ENCODE measurements at regions not wholly inside any gene's neighbourhood (a gene's known extent, or its start where the extent isn't known, plus 50 kb on each side); places are given as distances from the start of the nearest gene placed in this dataset.

GRCh38 chr2:41990688-41991087 lies 57.1 kb upstream of the PKDCC start:
- H3K4me3 Mint-ChIP-seq = no peak overlapping the region
- intact Hi-C loops (cut with micrococcal nuclease) = no loop called here
- H3K27ac Mint-ChIP-seq = no peak overlapping the region
- DNase-seq = no peak
- H3K27me3 Mint-ChIP-seq = peaks cover 12% of the 10 kb centered on the region
- H3K4me1 Mint-ChIP-seq = peaks cover 3% of the 10 kb centered on the region
- no peaks in the 10 kb centered on the region for H3K9me3 Mint-ChIP-seq
- H3K36me3 Mint-ChIP-seq (ENCODE audit: low read depth) = no peaks in the 10 kb centered on the region

- no peak overlapping the region for H3K27ac Mint-ChIP-seq
- no peaks in the 10 kb centered on the region for H3K9me3 Mint-ChIP-seq
- H3K4me3 Mint-ChIP-seq = no peak overlapping the region
- H3K36me3 Mint-ChIP-seq (ENCODE audit: low read depth) = no peaks in the 10 kb centered on the region
- peaks cover 3% of the 10 kb centered on the region for H3K4me1 Mint-ChIP-seq
- DNase-seq = no peak
- intact Hi-C loops (cut with micrococcal nuclease) = no loop called here
- peaks cover 9% of the 10 kb centered on the region for H3K27me3 Mint-ChIP-seq
These were observed 55.7 kb upstream of the PKDCC start for GRCh38 chr2:41992056-41992642.

DNA sequence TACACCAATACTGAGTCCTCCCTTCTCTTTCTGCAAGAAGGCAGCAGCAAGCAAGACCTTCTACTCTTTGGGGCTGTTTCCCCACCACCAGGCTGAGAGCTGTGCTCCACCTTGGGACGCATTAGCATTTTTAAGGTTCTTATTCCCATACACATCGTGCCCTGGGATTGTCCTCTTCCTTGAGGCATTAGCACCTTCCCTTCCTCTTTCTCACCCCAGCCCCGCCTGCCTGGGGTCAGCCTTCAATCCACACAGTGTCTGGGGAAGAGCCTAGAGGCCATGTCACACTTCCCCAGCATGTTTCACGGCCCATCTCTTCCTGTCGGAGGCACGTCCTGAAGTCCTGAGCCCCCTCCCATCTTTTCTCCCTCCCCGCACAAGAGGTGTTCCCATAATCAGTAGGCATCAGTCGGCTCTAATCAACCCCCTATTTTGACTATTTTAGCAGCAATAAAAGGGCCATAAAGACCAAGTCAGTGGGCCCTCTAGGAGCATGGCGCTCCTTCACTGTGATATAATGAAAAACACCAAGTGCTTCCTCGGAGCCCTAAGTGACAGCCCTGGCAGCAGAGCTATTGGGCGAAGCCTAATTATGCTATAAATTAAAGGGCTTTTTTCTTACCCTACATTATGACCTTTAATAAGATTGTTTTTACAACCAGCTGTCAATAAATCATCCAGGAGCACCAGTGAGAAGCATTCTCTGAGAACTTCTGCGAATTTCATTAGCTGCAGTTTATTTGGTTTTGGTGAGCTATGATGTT lies 55.0 kb upstream of the PKDCC start:
- H3K27me3 Mint-ChIP-seq = peaks cover 9% of the 10 kb centered on the region
- H3K36me3 Mint-ChIP-seq (ENCODE audit: low read depth) = no peaks in the 10 kb centered on the region
- H3K4me1 Mint-ChIP-seq = peaks cover 3% of the 10 kb centered on the region
- intact Hi-C loops (cut with micrococcal nuclease) = no loop called here
- H3K9me3 Mint-ChIP-seq = no peaks in the 10 kb centered on the region
- no peak for DNase-seq
- H3K4me3 Mint-ChIP-seq = no peak overlapping the region
- H3K27ac Mint-ChIP-seq = no peak overlapping the region

DNA sequence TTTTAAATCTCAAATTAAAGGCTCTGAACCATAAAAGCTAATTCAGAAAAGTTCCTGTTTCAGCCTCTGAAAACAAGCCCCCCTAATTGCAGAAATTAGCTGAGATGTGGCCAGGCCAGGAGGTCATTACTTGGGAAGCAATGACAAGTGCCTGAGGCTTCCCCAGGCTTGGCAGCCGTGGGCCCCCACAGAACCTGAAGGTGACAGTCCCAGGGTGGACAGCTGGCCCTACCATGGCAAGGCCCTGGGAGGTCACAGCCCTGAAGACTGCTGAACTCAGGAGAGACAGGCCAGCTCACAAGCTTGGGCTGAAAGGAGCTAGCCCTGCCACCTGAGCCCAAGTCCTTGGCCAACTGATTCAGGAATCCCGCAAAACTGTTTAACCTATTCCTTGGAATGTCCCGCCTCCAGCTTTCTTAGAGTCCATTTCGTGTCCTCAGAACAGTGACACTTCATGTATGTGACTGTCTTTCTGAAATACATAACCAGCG lies 54.3 kb upstream of the PKDCC start:
- Mint-ChIP-seq H3K27ac (no peak overlapping the region), H3K27me3 (peaks cover 11% of the 10 kb centered on the region), H3K9me3 (no peaks in the 10 kb centered on the region), H3K36me3 (ENCODE audit: low read depth) (no peaks in the 10 kb centered on the region), H3K4me3 (no peak overlapping the region), H3K4me1 (peaks cover 3% of the 10 kb centered on the region)
- no peak for DNase-seq
- intact Hi-C loops (cut with micrococcal nuclease) = no loop called here

DNA sequence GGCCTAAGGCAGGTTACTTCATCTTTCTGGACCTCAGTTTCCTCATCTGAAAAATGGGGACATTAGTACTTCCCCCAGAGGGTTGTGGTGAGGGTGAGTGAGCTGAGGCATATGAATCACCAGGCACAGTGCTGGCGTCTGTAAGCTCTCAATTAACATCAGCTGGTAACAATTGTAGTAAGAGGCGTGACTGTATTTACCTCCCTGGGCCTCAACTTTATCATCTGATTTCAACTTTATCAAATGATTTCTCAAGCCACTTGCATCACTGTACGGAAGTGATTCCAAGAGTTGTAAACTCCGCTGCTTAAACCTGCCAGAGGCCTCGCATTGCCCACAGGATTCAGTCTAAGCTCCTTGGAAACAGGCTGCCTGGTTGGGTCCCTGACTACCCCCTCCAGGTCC lies 53.6 kb upstream of the PKDCC start:
- intact Hi-C loops (cut with micrococcal nuclease) = no loop called here

DNA sequence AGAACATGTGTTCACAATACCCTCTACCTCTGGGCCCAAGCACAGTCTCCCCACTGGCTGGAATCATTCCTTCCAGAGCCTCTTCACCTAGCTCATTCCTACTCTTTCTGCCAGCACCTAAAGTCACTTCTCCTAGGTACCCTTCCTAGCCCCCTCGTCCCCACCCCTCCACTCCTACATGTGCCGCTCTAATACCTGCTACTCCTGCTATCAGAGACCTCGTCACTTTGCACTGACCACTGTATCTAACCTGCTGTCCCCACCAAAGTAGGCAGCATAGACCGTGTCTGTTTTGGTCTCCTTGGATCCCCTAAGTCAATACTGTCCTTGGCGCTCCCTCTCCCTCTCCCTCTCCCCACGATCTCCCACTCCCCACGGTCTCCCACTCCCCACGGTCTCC lies 53.2 kb upstream of the PKDCC start:
- no peaks in the 10 kb centered on the region for H3K36me3 Mint-ChIP-seq (ENCODE audit: low read depth)
- H3K27me3 Mint-ChIP-seq = peaks cover 6% of the 10 kb centered on the region
- no peak overlapping the region for H3K27ac Mint-ChIP-seq
- no peak for DNase-seq
- H3K9me3 Mint-ChIP-seq = no peaks in the 10 kb centered on the region
- intact Hi-C loops (cut with micrococcal nuclease) = no loop called here
- no peak overlapping the region for H3K4me3 Mint-ChIP-seq
- peaks cover 3% of the 10 kb centered on the region for H3K4me1 Mint-ChIP-seq

More for the DNA sequence above, 53.6 kb upstream of the PKDCC start:
- Mint-ChIP-seq H3K4me1 (peaks cover 3% of the 10 kb centered on the region), H3K27me3 (peaks cover 8% of the 10 kb centered on the region), H3K27ac (no peak overlapping the region), H3K4me3 (no peak overlapping the region), H3K9me3 (no peaks in the 10 kb centered on the region), H3K36me3 (ENCODE audit: low read depth) (no peaks in the 10 kb centered on the region)
- no peak for DNase-seq

- no peak overlapping the region for H3K27ac Mint-ChIP-seq
- peaks cover 2% of the 10 kb centered on the region for H3K27me3 Mint-ChIP-seq
- H3K4me1 Mint-ChIP-seq = no peaks in the 10 kb centered on the region
- H3K36me3 Mint-ChIP-seq (ENCODE audit: low read depth) = no peaks in the 10 kb centered on the region
- no peak overlapping the region for H3K4me3 Mint-ChIP-seq
- H3K9me3 Mint-ChIP-seq = no peaks in the 10 kb centered on the region
- intact Hi-C loops (cut with micrococcal nuclease) = no loop called here
- no peak for DNase-seq
These were observed 50.3 kb upstream of the PKDCC start for GRCh38 chr2:41997561-41997960.

Data from activated CD4-positive, alpha-beta T cell treated with anti-CD3 and anti-CD28 coated beads, Interleukin-2, amount 10 ng/mL, durations not matched to agents 24 days and 14 days (primary cell).